Chondrocyte (in vitro differentiated cells): ENCODE measurements at regions not wholly inside any gene's neighbourhood (a gene's known extent, or its start where the extent isn't known, plus 50 kb on each side); places are given as distances from the start of the nearest gene placed in this dataset.

ENCODE experiments used
- DNase-seq: peaks from one replicate; pipeline ENCODE4 v3.0.0; 2021; ENCODE audit warnings: mixed read lengths, low spot score
- H3K27ac Mint-ChIP-seq: one replicate; pipeline ENCODE4 v1.8.0; 2021; ENCODE audit warnings: mild to moderate bottlenecking, moderate library complexity, mixed read lengths; ENCODE audit not compliant: unreplicated experiment
- H3K27me3 Mint-ChIP-seq: 2 replicates; pipeline ENCODE4 v1.8.0; 2021; ENCODE audit warnings: low read depth, mixed read lengths
- H3K36me3 Mint-ChIP-seq: 2 replicates; pipeline ENCODE4 v1.8.0; 2021; ENCODE audit warnings: low read depth, mixed read lengths
- H3K4me1 Mint-ChIP-seq: 2 replicates; pipeline ENCODE4 v1.8.0; 2021; ENCODE audit warnings: low read depth, mild to moderate bottlenecking, mixed read lengths
- H3K4me3 Mint-ChIP-seq: one replicate; pipeline ENCODE4 v1.8.0; 2021; ENCODE audit warnings: mild to moderate bottlenecking, moderate library complexity, mixed read lengths; ENCODE audit not compliant: unreplicated experiment
- H3K9me3 Mint-ChIP-seq: 2 replicates; pipeline ENCODE4 v1.8.0; 2021; ENCODE audit warnings: low read depth, mixed read lengths
- TF ChIP-seq, protein P1 (sequence below): fragments of 200-600 bp; sonication (generic); IDR thresholded peaks from 2 replicates; pipeline ENCODE4 v1.5.0; 2021; ENCODE audit warnings: antibody characterized with exemption, mild to moderate bottlenecking, moderate library complexity

DNA sequence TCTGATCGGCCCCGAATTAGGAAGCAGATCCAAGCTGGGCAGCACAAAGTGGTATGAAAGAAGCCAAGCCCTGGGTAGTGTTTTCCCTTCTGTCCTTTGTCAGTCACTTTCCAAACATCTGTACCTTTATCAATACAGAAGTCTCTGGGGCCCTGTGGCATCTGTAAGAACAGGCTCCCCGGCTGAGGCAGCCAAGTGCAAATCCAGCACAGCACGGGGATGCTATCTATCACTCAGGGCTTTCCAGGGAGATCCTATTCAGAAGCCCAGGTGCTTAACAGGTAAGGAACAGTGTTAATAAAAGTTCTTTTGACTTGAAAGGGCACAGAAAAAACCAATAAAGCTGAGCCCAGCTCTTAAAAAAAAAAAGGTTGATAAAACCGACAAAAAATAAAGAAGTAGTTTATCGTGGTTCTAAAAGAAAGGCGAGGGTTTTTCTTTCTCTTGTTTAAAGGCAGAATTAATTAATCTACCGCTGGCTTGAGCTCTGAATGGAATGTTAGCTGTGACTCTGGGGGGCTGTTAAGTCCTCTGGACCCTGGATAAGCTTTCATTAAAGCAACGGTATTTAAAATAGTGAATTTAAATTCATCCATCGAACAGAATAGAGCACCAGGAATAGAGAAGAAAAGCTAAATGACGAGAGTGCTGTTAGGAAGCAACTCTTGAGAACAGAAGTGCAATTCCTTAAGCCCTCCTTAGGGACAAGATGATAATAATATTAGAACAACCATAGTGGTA, 119.1 kb upstream of the GATB start:
- H3K4me3 Mint-ChIP-seq = no peak overlapping the region
- H3K4me1 Mint-ChIP-seq = no peaks in the 10 kb centered on the region
- DNase-seq = no peak
- H3K27me3 Mint-ChIP-seq = peaks cover 9% of the 10 kb centered on the region
- no peaks in the 10 kb centered on the region for H3K36me3 Mint-ChIP-seq
- H3K27ac Mint-ChIP-seq = no peak overlapping the region
- TF ChIP-seq, protein P1, sequence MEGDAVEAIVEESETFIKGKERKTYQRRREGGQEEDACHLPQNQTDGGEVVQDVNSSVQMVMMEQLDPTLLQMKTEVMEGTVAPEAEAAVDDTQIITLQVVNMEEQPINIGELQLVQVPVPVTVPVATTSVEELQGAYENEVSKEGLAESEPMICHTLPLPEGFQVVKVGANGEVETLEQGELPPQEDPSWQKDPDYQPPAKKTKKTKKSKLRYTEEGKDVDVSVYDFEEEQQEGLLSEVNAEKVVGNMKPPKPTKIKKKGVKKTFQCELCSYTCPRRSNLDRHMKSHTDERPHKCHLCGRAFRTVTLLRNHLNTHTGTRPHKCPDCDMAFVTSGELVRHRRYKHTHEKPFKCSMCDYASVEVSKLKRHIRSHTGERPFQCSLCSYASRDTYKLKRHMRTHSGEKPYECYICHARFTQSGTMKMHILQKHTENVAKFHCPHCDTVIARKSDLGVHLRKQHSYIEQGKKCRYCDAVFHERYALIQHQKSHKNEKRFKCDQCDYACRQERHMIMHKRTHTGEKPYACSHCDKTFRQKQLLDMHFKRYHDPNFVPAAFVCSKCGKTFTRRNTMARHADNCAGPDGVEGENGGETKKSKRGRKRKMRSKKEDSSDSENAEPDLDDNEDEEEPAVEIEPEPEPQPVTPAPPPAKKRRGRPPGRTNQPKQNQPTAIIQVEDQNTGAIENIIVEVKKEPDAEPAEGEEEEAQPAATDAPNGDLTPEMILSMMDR = no peak
- H3K9me3 Mint-ChIP-seq = no peaks in the 10 kb centered on the region

GRCh38 chr4:151876381-151876988, 115.7 kb upstream of the GATB start:
- H3K4me3 Mint-ChIP-seq = no peak overlapping the region
- H3K27me3 Mint-ChIP-seq = peaks cover 21% of the 10 kb centered on the region
- TF ChIP-seq, protein P1 = no peak
- peaks cover 2% of the 10 kb centered on the region for H3K9me3 Mint-ChIP-seq
- DNase-seq = no peak
- H3K36me3 Mint-ChIP-seq = no peaks in the 10 kb centered on the region
- no peak overlapping the region for H3K27ac Mint-ChIP-seq
- H3K4me1 Mint-ChIP-seq = no peaks in the 10 kb centered on the region

DNA sequence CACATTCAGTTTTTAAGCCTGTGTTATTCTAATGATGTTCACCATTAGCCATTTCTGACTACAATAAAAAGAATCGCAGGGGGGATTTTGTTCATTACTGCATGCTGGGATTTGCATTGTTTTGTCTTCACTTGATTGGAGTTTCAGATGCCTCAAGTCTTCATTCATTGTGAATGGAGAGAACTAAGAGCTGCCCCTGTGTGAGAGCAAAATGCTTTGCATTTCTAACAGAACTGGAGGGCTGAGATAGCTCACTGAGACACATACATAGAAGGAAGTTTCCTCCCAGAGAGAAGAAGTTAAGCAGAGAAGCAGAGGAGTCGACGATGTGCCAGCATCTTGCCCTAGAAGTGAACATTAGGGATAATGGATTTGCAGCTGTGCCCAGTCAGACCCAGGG, 113.5 kb upstream of the GATB start:
- no peak for DNase-seq
- H3K27me3 Mint-ChIP-seq = peaks cover 24% of the 10 kb centered on the region
- H3K9me3 Mint-ChIP-seq = peaks cover 2% of the 10 kb centered on the region
- TF ChIP-seq, protein P1 = no peak
- no peaks in the 10 kb centered on the region for H3K36me3 Mint-ChIP-seq
- H3K27ac Mint-ChIP-seq = no peak overlapping the region
- H3K4me3 Mint-ChIP-seq = no peak overlapping the region
- no peaks in the 10 kb centered on the region for H3K4me1 Mint-ChIP-seq

- H3K4me1 Mint-ChIP-seq = no peaks in the 10 kb centered on the region
These were observed 105.7 kb upstream of the GATB start for GRCh38 chr4:151866592-151866918.

DNA sequence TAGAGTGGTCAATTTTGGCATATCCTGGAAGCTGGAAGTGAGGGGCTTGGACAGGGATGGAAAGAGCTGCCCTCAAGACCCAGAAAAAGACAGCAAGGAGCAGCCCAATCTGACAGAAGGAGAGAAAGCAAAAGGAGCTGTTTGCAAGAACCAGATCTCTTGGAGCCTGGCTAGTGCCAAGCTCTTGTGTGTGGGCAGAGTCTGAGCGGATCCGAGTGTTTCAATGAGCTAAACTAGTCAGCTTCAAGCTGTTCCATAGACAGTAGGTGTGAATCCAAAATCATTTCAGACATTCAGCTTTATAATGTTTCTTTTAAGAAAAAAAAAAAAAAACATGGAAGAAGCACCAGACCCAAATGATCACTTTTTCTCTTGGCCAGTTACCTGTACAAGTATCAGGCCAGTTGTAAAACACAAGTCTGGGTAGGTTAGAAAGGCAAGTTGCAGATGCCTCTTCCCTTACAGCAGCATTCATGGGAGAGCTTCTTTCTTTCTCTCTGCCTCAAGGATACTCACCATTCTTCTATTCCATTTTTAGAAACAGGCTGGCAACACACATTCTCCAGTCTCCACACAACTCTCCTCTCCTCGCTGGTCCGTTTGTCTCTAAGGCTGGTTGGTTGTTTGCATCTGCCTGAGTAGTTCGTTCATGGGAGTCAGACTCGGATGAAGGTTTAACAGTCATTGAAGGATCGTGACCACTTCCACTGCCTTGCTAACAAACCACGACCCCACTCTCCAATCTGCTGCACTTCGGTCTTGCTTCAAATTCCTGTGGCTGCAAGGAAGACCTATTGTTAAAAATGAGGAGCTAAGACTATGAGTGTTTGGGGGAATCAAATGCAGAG, 105.2 kb upstream of the GATB start:
- H3K27ac Mint-ChIP-seq = no peak overlapping the region
- no peak overlapping the region for H3K4me3 Mint-ChIP-seq
- H3K27me3 Mint-ChIP-seq = peaks cover 20% of the 10 kb centered on the region
- TF ChIP-seq, protein P1 = no peak
- no peak for DNase-seq
- no peaks in the 10 kb centered on the region for H3K4me1 Mint-ChIP-seq
- H3K36me3 Mint-ChIP-seq = peaks cover 3% of the 10 kb centered on the region
- peaks cover 12% of the 10 kb centered on the region for H3K9me3 Mint-ChIP-seq

More at GRCh38 chr4:151866592-151866918, 105.7 kb upstream of the GATB start:
- H3K27ac Mint-ChIP-seq = no peak overlapping the region
- TF ChIP-seq, protein P1 = no peak
- peaks cover 12% of the 10 kb centered on the region for H3K9me3 Mint-ChIP-seq
- no peak overlapping the region for H3K4me3 Mint-ChIP-seq
- DNase-seq = no peak
- H3K36me3 Mint-ChIP-seq = peaks cover 3% of the 10 kb centered on the region
- H3K27me3 Mint-ChIP-seq = peaks cover 19% of the 10 kb centered on the region
